NB4 (cell line): ENCODE measurements at regions not wholly inside any gene's neighbourhood (a gene's known extent, or its start where the extent isn't known, plus 50 kb on each side); places are given as distances from the start of the nearest gene placed in this dataset.

Source experiments
- DNase-seq: peaks from one replicate; pipeline ENCODE4 v3.0.0; 2010; ENCODE audit warnings: low read depth
- H3K4me3 ChIP-seq: one replicate; pipeline ENCODE4 v1.5.1; 2011; ENCODE audit warnings: mild to moderate bottlenecking, low read depth, low read length, moderate library complexity
- MYC ChIP-seq: IDR thresholded peaks from 2 replicates; pipeline ENCODE4 v1.6.1; 2011; ENCODE audit warnings: low read depth, low read length
- POLR2A ChIP-seq: IDR thresholded peaks from 2 replicates; pipeline ENCODE4 v1.6.1; 2011; ENCODE audit warnings: mild to moderate bottlenecking; ENCODE audit not compliant: insufficient read length; ENCODE audit errors: extremely low read depth
- TF ChIP-seq, protein P1 (sequence below): IDR thresholded peaks from 2 replicates; pipeline ENCODE4 v1.6.1; 2011; ENCODE audit warnings: low read depth, low read length
- TF ChIP-seq, protein P2 (sequence below): IDR thresholded peaks from one replicate; pipeline ENCODE4 v1.5.1; 2012; ENCODE audit warnings: low read depth, low read length

DNA sequence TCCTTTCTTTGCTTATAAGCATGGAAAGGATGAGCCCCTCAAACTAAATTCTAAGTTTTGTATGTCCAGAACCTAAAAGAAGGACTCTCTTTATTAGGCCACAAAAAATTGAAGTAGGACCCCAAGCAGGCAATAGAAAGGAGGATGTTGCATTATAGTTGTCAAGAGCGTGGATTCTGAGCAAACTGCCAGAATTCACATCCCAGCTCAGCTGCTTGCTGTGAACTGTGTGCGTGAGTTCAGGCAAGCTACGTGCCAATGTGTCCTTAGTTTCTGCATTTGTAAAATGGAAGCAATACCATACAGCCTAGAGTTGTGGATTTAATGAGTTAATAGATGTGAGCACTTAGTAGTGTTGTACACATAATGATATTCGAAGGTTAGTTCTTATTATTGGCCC, 70.6 kb upstream of the SLC44A1 start:
- no peak for DNase-seq
- no peak overlapping the region for H3K4me3 ChIP-seq
- no peak for TF ChIP-seq MYC
- TF ChIP-seq, protein P1, sequence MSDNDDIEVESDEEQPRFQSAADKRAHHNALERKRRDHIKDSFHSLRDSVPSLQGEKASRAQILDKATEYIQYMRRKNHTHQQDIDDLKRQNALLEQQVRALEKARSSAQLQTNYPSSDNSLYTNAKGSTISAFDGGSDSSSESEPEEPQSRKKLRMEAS, result no peak
- TF ChIP-seq, protein P2, sequence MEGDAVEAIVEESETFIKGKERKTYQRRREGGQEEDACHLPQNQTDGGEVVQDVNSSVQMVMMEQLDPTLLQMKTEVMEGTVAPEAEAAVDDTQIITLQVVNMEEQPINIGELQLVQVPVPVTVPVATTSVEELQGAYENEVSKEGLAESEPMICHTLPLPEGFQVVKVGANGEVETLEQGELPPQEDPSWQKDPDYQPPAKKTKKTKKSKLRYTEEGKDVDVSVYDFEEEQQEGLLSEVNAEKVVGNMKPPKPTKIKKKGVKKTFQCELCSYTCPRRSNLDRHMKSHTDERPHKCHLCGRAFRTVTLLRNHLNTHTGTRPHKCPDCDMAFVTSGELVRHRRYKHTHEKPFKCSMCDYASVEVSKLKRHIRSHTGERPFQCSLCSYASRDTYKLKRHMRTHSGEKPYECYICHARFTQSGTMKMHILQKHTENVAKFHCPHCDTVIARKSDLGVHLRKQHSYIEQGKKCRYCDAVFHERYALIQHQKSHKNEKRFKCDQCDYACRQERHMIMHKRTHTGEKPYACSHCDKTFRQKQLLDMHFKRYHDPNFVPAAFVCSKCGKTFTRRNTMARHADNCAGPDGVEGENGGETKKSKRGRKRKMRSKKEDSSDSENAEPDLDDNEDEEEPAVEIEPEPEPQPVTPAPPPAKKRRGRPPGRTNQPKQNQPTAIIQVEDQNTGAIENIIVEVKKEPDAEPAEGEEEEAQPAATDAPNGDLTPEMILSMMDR, result no peak
- TF ChIP-seq POLR2A, result no peak

DNA sequence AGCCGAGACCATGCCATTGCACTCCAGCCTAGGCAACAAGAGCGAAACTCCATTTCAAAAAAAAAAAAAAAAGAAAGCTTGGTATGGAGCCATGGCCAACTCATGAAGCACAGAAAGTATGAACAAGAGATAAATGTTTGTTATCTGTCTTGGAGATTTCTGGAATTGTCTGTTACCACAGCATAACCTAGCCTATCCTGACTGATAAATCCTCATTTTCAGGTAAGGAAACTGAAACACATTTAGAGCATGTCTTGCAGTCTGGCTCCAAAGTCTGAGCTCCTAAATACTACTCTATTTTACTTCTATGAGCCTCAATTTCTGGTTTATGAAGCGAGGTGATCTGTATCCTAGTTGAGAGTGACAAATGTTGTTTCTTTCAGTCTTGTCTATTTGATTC, 68.3 kb upstream of the SLC44A1 start:
- no peak for DNase-seq
- H3K4me3 ChIP-seq, result no peak overlapping the region
- TF ChIP-seq, protein P1, result no peak
- TF ChIP-seq POLR2A, result no peak
- no peak for TF ChIP-seq MYC
- TF ChIP-seq, protein P2, result no peak

DNA sequence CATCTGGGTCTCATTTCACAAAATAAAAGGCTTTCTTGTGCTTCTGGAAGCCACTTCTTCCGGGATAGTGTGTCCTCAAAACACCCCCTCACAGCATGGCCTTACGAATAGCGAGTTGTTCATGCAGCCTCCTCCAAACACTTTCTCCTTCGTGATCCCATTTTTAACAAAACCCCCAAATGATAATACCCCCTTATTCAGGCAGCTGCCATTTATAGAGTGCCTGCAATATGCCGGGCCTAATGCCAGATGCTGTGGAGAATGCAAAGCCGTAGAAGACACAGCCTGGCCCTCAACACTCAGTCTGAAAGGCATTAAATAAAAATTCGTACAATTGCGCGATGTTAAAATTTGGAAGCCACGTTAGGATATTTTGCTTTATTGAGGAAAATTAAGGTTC, 66.4 kb upstream of the SLC44A1 start:
- TF ChIP-seq, protein P2, result no peak
- no peak overlapping the region for H3K4me3 ChIP-seq
- no peak for DNase-seq

DNA sequence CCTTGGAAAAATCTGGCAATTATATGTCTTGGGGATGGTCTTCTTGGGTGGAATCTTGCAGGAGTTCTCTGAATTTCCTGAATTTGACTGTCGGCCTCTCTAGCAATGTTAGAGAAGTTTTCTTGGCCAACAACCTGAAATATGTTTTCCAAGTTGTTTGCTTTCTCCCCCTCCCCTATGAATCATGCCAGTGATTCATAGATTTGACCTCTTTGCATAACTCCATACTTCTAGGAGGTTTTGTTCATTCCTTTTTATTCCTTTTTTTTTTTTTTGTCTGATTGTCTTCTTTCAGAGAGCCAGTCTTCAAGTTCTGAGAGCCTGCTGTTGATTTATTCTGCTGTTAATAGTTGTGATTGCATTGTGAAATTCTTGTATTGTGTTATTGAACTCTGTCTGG, 56.7 kb upstream of the SLC44A1 start:
- peak; percentile 67 for DNase-seq
- TF ChIP-seq POLR2A (no peak), MYC (no peak)
- TF ChIP-seq, protein P1, result no peak
- TF ChIP-seq, protein P2, result no peak

GRCh38 chr9:105188746-105189145, 55.7 kb upstream of the SLC44A1 start:
- TF ChIP-seq, protein P2, result no peak
- TF ChIP-seq POLR2A (no peak), MYC (no peak)
- TF ChIP-seq, protein P1, result no peak
- H3K4me3 ChIP-seq, result no peak overlapping the region
- DNase-seq, result peak; percentile 37

More for the DNA sequence above, 56.7 kb upstream of the SLC44A1 start:
- H3K4me3 ChIP-seq, result no peak overlapping the region

DNA sequence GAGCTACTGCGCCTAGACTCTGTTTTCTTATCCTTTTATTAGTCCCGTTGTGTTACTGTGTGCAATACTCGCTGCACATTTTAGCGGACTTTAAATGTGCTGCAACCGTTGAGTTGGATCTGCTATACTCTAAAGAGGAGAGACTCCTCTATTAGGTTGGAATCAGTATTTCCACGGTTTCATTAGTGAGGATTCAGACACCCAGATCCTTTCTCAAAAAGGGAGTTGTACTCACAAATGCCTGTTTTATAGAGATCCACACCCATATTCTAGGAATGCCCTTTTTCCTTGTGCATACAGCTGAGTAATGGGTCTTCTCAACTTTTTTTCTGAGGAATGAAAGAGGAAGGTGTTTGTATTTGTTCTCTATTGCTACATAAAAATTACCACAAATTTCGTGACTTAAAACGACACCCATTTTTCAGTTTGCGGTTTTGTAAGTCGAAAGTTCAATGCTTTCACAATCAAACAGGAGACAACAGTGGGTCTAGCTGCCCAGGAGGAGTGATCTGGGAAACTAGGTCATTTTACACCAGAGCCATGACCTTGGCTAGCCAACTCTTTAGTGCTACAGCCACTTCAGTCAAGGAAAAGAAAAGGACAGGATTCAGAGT, 52.8 kb upstream of the SLC44A1 start:
- DNase-seq, result peak; percentile 95
- TF ChIP-seq POLR2A (no peak), MYC (peak; percentile 29; the same call in 1 of the 2 replicates)
- H3K4me3 ChIP-seq, result peak overlapping the region; percentile 50
